NB4 (cell line): ENCODE measurements at regions not wholly inside any gene's neighbourhood (a gene's known extent, or its start where the extent isn't known, plus 50 kb on each side); places are given as distances from the start of the nearest gene placed in this dataset.

Source experiments
- MYC ChIP-seq: IDR thresholded peaks from 2 replicates; pipeline ENCODE4 v1.6.1; 2011; ENCODE audit warnings: low read depth, low read length
- POLR2A ChIP-seq: IDR thresholded peaks from 2 replicates; pipeline ENCODE4 v1.6.1; 2011; ENCODE audit warnings: mild to moderate bottlenecking; ENCODE audit not compliant: insufficient read length; ENCODE audit errors: extremely low read depth
- TF ChIP-seq, protein P1 (sequence below): IDR thresholded peaks from one replicate; pipeline ENCODE4 v1.5.1; 2012; ENCODE audit warnings: low read depth, low read length
- TF ChIP-seq, protein P2 (sequence below): IDR thresholded peaks from 2 replicates; pipeline ENCODE4 v1.6.1; 2011; ENCODE audit warnings: low read depth, low read length

DNA sequence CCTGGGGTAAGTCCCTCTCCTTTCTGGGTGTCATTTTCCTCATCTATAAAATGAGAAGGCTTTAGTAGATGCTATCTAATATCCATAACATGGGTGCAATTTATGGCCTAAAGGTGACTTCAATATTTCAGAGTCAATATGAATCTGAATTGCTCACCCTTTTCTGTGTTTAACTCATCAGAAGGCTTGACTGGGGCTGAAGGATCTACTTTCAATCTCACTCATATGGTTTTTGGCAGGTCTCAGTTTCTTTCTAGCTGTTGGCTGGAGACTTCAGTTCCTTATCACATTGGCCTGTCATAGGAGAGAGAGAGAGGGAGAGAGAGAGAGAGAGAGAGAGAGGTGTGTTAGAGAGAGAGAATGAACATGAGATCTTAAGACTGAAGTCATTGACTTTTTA, 343.7 kb upstream of the MEX3C start:
- TF ChIP-seq, protein P1, sequence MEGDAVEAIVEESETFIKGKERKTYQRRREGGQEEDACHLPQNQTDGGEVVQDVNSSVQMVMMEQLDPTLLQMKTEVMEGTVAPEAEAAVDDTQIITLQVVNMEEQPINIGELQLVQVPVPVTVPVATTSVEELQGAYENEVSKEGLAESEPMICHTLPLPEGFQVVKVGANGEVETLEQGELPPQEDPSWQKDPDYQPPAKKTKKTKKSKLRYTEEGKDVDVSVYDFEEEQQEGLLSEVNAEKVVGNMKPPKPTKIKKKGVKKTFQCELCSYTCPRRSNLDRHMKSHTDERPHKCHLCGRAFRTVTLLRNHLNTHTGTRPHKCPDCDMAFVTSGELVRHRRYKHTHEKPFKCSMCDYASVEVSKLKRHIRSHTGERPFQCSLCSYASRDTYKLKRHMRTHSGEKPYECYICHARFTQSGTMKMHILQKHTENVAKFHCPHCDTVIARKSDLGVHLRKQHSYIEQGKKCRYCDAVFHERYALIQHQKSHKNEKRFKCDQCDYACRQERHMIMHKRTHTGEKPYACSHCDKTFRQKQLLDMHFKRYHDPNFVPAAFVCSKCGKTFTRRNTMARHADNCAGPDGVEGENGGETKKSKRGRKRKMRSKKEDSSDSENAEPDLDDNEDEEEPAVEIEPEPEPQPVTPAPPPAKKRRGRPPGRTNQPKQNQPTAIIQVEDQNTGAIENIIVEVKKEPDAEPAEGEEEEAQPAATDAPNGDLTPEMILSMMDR = no peak
- TF ChIP-seq POLR2A = no peak
- TF ChIP-seq, protein P2, sequence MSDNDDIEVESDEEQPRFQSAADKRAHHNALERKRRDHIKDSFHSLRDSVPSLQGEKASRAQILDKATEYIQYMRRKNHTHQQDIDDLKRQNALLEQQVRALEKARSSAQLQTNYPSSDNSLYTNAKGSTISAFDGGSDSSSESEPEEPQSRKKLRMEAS = no peak
- TF ChIP-seq MYC = no peak
